ENCODE measurements at regions not wholly inside any gene's neighbourhood (a gene's known extent, or its start where the extent isn't known, plus 50 kb on each side); places are given as distances from the start of the nearest gene placed in this dataset.

GRCh38 chr2:187272255-187272654 lies 175.8 kb downstream of the CALCRL start (continued):
- TF ChIP-seq E2F5 (CRISPR knock-in tag; IDR thresholded peaks at IDR 0.05) = no peak
- TF ChIP-seq TOE1 (IDR thresholded peaks at IDR 0.05; ENCODE audit: borderline replicate concordance) = no peak
- TF ChIP-seq TOE1 (CRISPR knock-in tag; IDR thresholded peaks at IDR 0.05; ENCODE audit: borderline replicate concordance, low read depth) = no peak
- no peak for TF ChIP-seq MED1 (CRISPR knock-in tag; IDR thresholded peaks at IDR 0.05; ENCODE audit: borderline replicate concordance)
- TF ChIP-seq ZNF764 (CRISPR knock-in tag; IDR thresholded peaks at IDR 0.05; ENCODE audit: low read depth) = no peak
- no peak for TF ChIP-seq GTF3C2 (IDR thresholded peaks at IDR 0.05; ENCODE audit: borderline replicate concordance, extremely low read depth, insufficient read length)
- TF ChIP-seq PHB2 (IDR thresholded peaks at IDR 0.05; ENCODE audit: low read depth) = no peak
- TF ChIP-seq FOXA3 (CRISPR knock-in tag; conservative IDR thresholded peaks at IDR 0.05 in 1 of 2, IDR thresholded peaks at IDR 0.05 in 1 of 2) = no peak

- no TSS peak for BruUV-seq (replicated peaks)
- Histone ChIP-seq H3K4me1 (replicated peaks in 1 of 2; ENCODE audit: control insufficient read depth in 2 of 2, insufficient read depth in 2 of 2, low read length in 2 of 2) (no peaks in the 10 kb centered on the region), H3K4me3 (no peak overlapping the region), H2AFZ (ENCODE audit: low read depth, low read length) (no peak overlapping the region), H3K9ac (ENCODE audit: insufficient read depth in 1 of 2, low read depth in 2 of 2, low read length in 2 of 2) (no peak overlapping the region), H3K27me3 (ENCODE audit: control insufficient read depth in 2 of 2, insufficient read depth in 2 of 2, low read length in 2 of 2) (no peaks in the 10 kb centered on the region), H3K9me3 (replicated peaks; ENCODE audit: control insufficient read depth, insufficient read depth, low read depth, low read length) (no peaks in the 10 kb centered on the region), H3K9me1 (ENCODE audit: control insufficient read depth, insufficient read depth, low read length) (no peaks in the 10 kb centered on the region), H3K4me2 (ENCODE audit: insufficient read depth, low read length) (no peak overlapping the region), H4K20me1 (replicated peaks; ENCODE audit: control insufficient read depth, insufficient read depth, low read length) (no peaks in the 10 kb centered on the region), H3K79me2 (ENCODE audit: control insufficient read depth, insufficient read depth, low read length) (no peaks in the 10 kb centered on the region), H3K36me3 (ENCODE audit: control insufficient read depth, insufficient read depth, low read length) (no peaks in the 10 kb centered on the region), H3K27ac (ENCODE audit: extremely low read depth, low read depth, low read length) (no peak overlapping the region)
- in situ Hi-C loops (cut with MboI) = no loop called here
- intact Hi-C loops (cut with micrococcal nuclease) = no loop called here
- ATAC-seq (no peak), FAIRE-seq (no peak), DNase-seq (ENCODE audit: extremely low read depth in 1 of 4, low spot score in 3 of 4) (no peak)
- POLR2A ChIA-PET = no interaction called here
- CTCF ChIA-PET (ENCODE audit: low intra/inter-chr PET ratio) = no interaction called here
- no peak for TF ChIP-seq ZNF584 (CRISPR knock-in tag; IDR thresholded peaks at IDR 0.05; ENCODE audit: low read depth)
- no peak for TF ChIP-seq HDAC8 (tag; IDR thresholded peaks at IDR 0.05)
- TF ChIP-seq NCOA4 (IDR thresholded peaks at IDR 0.05; ENCODE audit: partially characterized antibody) = no peak
- TF ChIP-seq CREBBP (IDR thresholded peaks at IDR 0.05; ENCODE audit: low read depth, low read length) = no peak
- TF ChIP-seq ILF3 (IDR thresholded peaks at IDR 0.05; ENCODE audit: borderline replicate concordance) = no peak
- TF ChIP-seq ID3 (CRISPR knock-in tag; IDR thresholded peaks at IDR 0.05) = no peak
- no peak for TF ChIP-seq ID3 (tag; IDR thresholded peaks at IDR 0.05)
- no peak for TF ChIP-seq SMAD1 (IDR thresholded peaks at IDR 0.05; ENCODE audit: low read depth, low read length, partially characterized antibody)
- no peak for TF ChIP-seq CREM (IDR thresholded peaks at IDR 0.05; ENCODE audit: low read depth)
- no peak for TF ChIP-seq HNRNPUL1 (IDR thresholded peaks at IDR 0.05; ENCODE audit: low read length)
- no peak for TF ChIP-seq ZNF184 (CRISPR knock-in tag; IDR thresholded peaks at IDR 0.05)
These were observed 176.2 kb downstream of the CALCRL start for GRCh38 chr2:187271825-187272224.

Measured in K562 (cell line).